Mucosa of gallbladder (tissue), 1 donor: ENCODE measurements at regions not wholly inside any gene's neighbourhood (a gene's known extent, or its start where the extent isn't known, plus 50 kb on each side); places are given as distances from the start of the nearest gene placed in this dataset.

Source experiments
- DNase-seq: peaks from one replicate; pipeline ENCODE4 v3.0.0-alpha.2; 2020; ENCODE audit warnings: low spot score
- donor health status: DM: no; HTN: no; CAD: no.

DNA sequence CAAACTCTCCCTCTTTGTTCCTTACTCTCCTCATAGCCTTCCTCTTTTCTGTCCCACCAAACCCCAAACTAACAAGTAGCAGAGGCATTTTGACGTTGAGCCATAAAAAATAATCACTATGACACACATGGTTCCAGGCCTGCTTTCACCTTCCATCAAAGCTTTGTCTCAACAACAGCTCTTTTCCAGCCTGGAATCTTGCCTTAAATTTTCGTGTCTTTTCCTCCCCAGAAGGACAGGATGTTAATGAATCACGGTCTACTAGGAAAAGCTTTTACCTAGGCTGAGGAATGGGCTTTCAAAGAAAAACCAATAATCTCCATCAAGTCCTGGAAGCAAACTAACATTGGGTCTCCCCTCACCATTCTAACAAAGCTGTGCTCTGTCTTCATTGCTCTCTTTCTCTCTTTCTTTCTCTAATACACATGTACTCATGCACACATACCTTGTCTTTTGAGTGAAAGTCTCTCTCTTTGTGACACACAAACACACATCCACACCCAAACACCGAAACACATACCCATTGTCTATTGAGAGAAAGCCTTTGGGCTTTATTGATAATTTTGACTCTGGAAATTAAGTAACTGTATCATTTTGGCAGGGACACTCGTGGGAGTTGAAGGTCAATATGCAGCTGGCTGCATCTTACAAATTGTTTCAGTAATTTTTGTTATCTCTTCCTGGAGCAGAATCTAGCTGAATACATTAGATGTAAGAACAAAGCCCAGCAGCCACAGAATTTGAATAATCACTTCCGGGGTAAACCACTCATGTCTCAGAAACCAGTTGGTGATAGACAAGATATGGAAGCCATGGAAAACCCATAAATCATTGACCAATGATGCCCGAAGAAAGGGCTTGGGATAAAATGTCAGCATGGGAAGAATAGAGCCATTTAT, 107.4 kb upstream of the SLC4A7 start:
- DNase-seq = no peak

- no peak for DNase-seq
These were observed 106.5 kb upstream of the SLC4A7 start for GRCh38 chr3:27590437-27591298.

DNA sequence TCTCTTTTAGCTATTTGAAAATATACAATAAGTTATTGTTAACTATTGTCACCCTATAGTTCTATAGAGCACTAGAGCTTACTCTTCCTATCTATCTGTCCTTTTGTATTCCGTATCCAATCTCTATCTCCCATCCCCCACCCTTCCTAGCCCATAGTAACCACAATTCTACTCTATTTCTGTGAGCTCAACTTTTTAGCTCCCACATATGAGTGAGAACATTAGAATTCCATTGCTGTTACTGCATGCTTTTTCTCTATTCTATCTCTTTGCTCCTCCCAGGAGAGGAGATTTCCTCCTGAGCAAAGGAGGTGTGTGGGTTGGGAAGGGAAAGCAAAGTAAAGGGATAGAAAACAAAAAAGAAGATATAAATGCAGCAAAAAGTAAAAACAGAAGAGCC, 105.6 kb upstream of the SLC4A7 start:
- no peak for DNase-seq

- DNase-seq = no peak
These were observed 101.2 kb upstream of the SLC4A7 start for GRCh38 chr3:27585429-27585828.

DNA sequence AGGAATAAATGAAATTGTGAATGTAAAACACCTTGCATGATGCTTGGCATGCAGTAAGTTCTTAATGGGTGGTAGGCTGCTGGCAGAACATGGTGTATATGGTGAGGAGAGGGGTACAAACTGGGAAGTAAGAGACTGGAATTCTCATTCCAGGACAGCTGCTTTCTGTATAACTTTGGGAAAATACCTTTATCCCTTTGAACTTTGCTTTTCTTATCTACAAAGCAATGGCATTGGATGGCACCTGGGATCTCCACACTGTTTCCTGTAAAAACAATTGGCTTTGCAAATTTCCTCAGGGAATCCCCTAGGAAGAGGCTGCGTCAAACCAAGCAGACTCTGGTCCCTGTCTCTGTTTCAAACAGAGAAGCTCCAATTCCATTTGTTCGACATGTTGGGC, 100.7 kb upstream of the SLC4A7 start:
- DNase-seq = no peak

DNA sequence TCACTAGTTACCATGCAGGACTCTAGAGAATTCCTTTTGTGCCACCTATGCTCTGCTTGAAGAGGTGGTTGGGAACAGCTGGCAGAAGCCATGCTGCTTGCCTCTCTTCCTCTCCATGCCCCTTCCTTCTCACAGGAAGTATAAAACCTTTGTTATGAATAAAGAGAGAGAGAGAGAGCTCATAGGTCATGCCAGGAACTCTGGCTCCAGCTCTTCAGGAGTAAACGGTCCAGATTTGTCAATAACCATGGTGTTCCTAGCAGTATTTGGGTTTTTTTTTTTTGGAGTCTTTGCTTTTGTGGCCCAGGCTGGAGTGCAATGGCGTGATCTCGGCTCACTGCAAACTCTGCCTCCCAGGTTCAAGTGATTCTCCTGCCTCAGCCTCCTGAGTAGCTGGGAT, 97.7 kb upstream of the SLC4A7 start:
- no peak for DNase-seq

DNA sequence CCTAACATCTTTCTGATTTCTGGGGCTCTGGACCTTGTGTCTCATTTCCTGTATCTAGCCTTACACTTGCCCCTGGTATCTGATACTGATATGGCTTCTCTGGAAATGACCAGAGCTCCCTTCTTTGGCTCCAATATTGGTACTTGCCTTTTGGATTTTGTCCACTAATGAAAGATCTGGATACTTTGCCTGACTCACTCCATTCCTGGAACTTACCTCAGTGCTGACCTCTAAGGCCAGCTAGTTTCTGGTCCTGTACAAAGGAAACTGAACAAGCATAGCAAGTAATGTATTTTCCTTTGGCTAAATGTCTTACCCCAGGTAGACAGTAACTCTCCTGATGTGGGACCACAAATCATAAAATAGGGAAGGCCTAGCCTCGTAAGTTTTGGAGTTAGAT, 93.8 kb upstream of the SLC4A7 start:
- DNase-seq = no peak

DNA sequence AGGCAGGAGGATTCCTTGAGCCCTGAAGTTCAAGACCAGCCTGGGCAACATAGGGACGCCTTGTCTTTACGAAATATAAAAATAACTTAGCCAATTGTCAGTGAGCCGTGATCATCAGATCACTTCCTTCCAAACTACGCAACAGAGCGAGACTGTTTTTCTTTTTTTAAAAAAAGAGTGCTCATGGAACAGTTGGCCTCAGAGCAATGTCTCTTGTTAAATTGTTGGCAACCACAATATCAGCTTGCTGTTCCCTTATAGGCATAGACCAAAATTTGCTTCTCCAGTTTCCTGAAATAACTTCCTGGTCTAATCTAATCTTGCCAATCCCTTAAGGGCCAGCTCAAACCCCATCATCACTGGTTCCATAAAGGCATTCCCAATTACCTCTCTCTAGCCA, 93.3 kb upstream of the SLC4A7 start:
- DNase-seq = no peak

DNA sequence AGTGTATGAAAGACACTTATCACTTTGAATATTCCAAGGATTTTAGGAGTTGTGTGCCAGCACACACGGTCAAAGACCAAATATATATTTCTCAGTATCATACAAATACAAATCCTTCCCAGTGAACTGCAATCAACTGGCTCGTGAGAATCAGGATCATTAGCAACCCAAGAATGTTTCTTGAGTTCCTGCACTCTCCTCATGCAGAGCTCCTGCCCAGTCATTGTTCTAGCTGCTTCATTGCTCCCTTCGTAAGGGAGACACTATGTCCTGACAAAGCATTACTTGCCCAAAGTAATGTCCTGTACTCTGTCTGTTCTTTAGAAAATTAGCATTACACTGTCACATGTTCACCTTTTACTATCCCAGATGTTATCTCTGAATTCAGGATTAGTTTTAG, 92.0 kb upstream of the SLC4A7 start:
- no peak for DNase-seq

GRCh38 chr3:27575499-27575898, 91.3 kb upstream of the SLC4A7 start:
- no peak for DNase-seq

GRCh38 chr3:27574438-27574795, 90.2 kb upstream of the SLC4A7 start:
- no peak for DNase-seq

DNA sequence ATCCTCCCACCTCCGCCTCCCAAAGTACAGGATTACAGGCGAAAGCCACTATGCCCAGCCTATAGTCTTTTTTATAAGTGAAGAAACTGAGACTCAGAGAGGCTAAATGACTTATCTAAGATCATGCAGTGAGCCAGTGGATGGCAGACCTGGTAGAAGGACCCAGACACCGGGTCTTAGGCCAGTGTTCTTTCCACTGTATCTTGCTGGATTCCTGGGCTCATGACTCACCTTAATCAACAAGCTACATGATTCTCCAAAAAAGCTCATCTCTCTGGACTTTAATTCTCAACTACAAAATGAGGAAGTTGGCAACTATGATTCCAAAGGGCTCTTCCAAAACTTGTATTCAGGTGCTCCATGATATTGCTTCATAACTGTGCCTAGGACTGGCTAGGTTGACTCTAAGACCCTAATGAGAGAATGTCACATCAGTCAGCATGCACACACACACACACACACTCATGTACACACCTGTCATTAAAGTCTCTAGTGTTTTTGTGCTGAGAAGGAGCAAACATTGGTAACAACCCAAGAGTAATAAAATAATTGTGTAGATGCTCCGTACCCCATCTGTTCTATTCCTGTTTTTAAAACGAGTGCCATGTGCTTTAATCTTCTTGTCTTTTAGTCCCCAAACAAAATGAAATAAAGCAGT, 89.7 kb upstream of the SLC4A7 start:
- DNase-seq = no peak

DNA sequence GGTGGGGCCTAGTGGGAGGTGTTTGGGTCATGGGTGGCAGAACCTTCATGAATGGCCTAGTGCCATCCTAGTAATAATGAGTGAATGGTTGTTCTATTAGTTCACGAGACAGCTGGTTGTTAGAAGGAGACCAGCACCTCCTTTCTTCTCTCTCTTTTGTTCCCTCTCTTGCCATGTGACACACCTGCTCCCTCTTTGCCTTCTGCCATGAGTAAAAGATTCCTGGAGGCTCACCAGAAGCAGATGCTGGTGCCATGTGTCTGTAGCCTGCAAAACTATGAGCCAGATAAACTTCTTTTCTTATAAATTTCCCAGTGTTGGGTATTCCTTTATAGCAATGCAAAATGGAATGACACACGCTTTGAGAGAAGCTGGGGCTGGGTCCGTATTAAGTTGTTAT, 89.0 kb upstream of the SLC4A7 start:
- no peak for DNase-seq

GRCh38 chr3:27571345-27571744, 87.2 kb upstream of the SLC4A7 start:
- DNase-seq = no peak

DNA sequence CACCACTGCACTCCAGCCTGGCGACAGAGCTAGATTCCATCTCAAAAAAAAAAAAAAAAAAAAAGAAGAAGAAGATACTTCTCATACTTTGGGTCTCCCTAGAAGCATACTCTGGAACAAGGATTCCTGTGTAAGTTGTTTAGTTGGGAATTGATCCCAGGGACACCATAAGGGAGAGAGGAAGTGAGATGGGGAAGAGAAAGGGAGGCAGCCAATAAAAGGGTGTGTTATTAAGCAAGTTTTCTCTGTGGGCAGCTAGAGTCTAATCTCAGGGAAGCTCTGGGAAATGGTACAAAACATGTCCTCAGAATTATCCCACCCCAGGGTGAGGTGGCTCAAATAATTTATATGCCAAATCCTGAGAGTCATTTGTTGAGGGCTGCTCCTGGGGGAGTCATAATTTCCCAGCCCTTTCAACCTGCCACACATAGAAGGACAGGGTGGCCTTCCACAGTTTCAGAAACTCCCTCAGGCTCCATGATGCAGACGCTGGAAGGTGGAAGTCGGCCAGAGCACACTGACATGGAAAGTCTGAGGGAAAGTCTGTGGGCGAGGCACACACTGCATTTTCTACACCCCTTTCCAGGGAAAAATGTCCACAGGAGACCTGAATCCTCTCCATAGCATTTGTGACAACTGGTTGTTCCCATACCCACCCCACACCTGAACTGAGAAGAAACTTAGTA, 86.4 kb upstream of the SLC4A7 start:
- no peak for DNase-seq

DNA sequence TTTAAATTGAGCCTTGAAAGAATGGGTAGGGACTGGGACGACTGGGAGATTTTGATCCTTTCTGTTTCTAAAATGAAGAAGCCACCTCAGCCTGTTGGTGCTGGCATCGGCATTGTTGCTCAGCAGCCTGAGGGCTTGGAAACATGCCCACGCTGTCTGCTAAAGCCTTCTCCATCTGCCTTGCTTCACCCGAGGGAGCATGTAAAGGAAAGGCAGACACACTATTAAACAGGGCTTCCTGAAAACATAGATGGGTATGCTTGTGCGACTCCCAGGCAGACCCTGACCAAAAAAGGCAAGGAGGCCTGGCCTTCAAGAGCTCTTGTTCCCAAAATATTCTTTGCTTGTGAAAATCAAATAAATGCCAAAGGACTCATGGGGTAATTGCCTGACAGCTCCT, 84.2 kb upstream of the SLC4A7 start:
- DNase-seq = peak; percentile 48

GRCh38 chr3:27567251-27567650, 83.1 kb upstream of the SLC4A7 start:
- DNase-seq = no peak

DNA sequence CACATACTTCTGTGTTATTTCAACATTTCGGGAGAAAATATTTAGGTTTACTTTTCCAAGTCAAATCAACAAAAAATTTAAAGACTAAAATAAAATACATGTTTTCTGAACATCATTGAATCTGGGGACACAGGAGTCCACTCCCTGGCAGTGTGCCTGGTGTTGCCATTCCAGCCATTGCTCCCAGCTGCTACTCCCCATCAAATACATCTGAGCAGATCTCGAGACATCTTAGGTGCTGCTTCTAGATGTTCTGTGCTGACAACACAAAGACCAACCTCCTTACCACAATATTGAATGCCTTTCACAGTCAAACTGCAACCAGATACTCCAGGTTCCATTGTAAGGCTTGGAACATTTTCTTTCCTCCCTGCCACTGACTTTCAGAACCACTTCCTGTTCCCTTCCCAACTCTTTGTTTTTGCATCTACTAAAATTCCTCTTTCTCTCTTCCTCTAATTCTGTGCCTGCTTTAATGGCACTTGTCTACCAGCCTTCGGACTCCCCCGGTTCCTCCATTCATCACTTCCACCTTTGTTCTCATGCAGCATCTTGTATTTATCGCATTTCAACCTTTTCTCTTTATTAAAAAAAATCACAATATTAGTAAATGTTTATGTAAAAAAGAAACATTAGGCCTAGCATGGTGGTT, 81.1 kb upstream of the SLC4A7 start:
- no peak for DNase-seq

DNA sequence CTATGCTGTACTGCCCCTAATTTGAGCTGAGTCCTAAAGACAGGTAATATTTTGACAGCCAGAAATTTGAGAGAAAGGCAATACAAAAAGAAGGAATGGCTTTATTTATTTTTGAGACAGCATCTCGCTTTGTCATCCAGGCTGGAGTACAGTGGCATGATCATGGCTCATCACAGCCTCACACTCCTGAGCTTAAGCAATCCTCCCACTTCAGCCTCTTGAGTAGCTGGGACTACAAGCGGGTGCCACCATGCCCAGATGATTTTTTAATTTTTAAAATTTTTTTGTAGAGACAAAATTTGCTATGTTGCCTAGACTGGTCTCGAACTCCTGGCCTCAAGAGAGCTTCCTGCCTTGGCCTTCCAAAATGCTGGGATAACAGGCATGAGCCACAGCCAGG, 77.4 kb upstream of the SLC4A7 start:
- DNase-seq = no peak

DNA sequence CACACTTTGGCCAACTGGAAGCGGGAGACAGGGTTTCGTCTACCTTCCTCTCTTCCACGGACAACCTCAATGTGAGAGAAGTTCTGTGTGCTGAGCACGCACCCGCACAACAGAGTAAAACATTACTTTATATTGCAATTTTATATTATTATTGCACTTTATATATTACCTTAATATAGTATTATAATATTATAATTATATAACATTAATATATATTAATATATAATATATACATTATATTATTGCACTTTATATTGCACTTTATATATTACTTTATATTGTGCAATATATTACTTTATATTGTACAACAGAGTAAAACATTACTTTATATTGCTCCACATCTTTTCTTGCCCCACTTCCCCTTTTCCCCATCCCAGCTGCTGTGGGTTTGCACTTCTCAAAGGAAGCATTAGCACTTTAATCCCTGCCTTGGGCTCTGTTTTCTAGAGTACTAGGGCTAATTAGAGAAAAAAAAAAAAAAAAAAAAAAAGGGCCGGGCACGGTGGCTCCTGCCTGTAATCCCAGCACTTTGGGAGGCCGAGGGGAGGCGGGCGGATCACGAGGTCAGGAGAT, 76.4 kb upstream of the SLC4A7 start:
- no peak for DNase-seq

DNA sequence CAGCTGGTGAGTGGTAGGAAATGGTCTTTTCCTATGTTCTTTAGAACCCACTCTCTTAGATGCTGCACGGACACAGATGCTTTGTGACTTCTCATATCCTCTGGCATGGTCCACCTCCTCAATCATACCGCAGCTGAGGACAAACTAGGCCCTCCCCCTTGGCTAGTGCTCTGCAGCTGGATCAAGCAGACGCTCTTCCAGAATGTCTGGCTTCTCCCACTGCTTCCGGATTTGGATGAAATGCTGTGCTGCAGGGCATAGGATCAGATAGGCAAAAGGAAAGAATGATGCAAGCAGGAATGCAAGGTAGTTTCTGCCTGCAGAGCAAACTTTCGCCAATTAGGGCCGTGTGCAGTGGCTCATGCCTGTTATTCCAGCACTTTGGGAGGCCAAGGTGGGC, 75.7 kb upstream of the SLC4A7 start:
- peak; percentile 16 for DNase-seq
